SU-DHL-6 (cell line): ENCODE measurements at regions not wholly inside any gene's neighbourhood (a gene's known extent, or its start where the extent isn't known, plus 50 kb on each side); places are given as distances from the start of the nearest gene placed in this dataset.

ENCODE experiments used
- CTCF ChIP-seq: fragments of 200-600 bp; sonication (generic); IDR thresholded peaks from one replicate; pipeline ENCODE4 v1.5.1; 2017; ENCODE audit warnings: antibody characterized with exemption, mild to moderate bottlenecking, low read length, moderate library complexity; ENCODE audit not compliant: insufficient read depth, poor library complexity, severe bottlenecking
- EZH2phosphoT487 ChIP-seq: fragments of 200-600 bp; sonication (generic), shearing (Covaris generic); conservative IDR thresholded peaks from 2 replicates; pipeline ENCODE4 v1.6.1; 2018; ENCODE audit warnings: mild to moderate bottlenecking, antibody characterized with exemption, low read length, moderate library complexity, mixed read lengths

- TF ChIP-seq EZH2phosphoT487: no peak
- no peak for TF ChIP-seq CTCF
Measured at GRCh38 chr1:9422911-9423505, 116.3 kb upstream of the SLC25A33 start.
